K562 (cell line): ENCODE measurements at regions not wholly inside any gene's neighbourhood (a gene's known extent, or its start where the extent isn't known, plus 50 kb on each side); places are given as distances from the start of the nearest gene placed in this dataset.

ENCODE experiments used
- ARID2 ChIP-seq: fragments of 450-650 bp; IDR thresholded peaks from 2 replicates; pipeline ENCODE4 v1.6.1; 2017; ENCODE audit warnings: antibody characterized with exemption, mild to moderate bottlenecking
- BDP1 ChIP-seq: IDR thresholded peaks from 3 replicates; pipeline ENCODE4 v1.6.1; 2011; ENCODE audit not compliant: insufficient read length, insufficient read depth
- CTCF ChIP-seq, 3 experiments: IDR thresholded peaks in 2 of 3; conservative IDR thresholded peaks in 1 of 3; 2 replicates each; pipeline ENCODE4 v1.5.1; 2011 to 2012; ENCODE audit warnings: low read length in 3 of 3, mild to moderate bottlenecking in 3 of 3, control low read depth in 2 of 3, improper control_type of control experiment in 1 of 3, inconsistent platforms in 1 of 3, low read depth in 1 of 3, mixed read lengths in 1 of 3, moderate library complexity in 1 of 3; ENCODE audit not compliant: insufficient read depth in 2 of 3
- E2F5 ChIP-seq: sonication (generic); formaldehyde crosslinking; IDR thresholded peaks from 2 replicates; pipeline ENCODE4 v1.8.0; 2022; ENCODE audit warnings: mild to moderate bottlenecking, missing genetic modification reagents
- ETV1 ChIP-seq: fragments of 450-650 bp; conservative IDR thresholded peaks from 2 replicates; pipeline ENCODE4 v1.6.1; 2016; ENCODE audit warnings: missing genetic modification characterization, control low read depth, low read depth, missing compliant biosample characterization
- FOXA3 ChIP-seq, 2 experiments: fragments of 450-650 bp in 1 of 2; sonication (generic) in 1 of 2; formaldehyde crosslinking; IDR thresholded peaks in 1 of 2; conservative IDR thresholded peaks in 1 of 2; 2 replicates each; pipeline versions ENCODE4 v1.4.0 to v1.8.0; 2020 to 2022; ENCODE audit warnings: mild to moderate bottlenecking in 2 of 2, missing genetic modification reagents in 1 of 2
- FOXJ3 ChIP-seq: sonication (generic); formaldehyde crosslinking; IDR thresholded peaks from 2 replicates; pipeline ENCODE4 v1.4.0; 2020; ENCODE audit warnings: mild to moderate bottlenecking, missing genetic modification reagents
- MITF ChIP-seq: IDR thresholded peaks from 2 replicates; pipeline ENCODE4 v1.6.1; 2014; ENCODE audit warnings: antibody characterized with exemption
- NR1H2 ChIP-seq: sonication (generic); formaldehyde crosslinking; IDR thresholded peaks from 2 replicates; pipeline ENCODE4 v1.4.0; 2020; ENCODE audit warnings: mild to moderate bottlenecking, missing genetic modification reagents
- PML ChIP-seq: IDR thresholded peaks from 2 replicates; pipeline ENCODE4 v1.6.1; 2012; ENCODE audit warnings: low read length, inconsistent platforms
- PRMT5 ChIP-seq: sonication (generic); formaldehyde crosslinking; IDR thresholded peaks from 2 replicates; pipeline ENCODE4 v1.5.0; 2020; ENCODE audit warnings: missing genetic modification reagents
- RAD21 ChIP-seq, 2 experiments: fragments of 250-450 bp in 1 of 2; fragments of 450-650 bp in 1 of 2; sonication (Bioruptor Pico) in 1 of 2; formaldehyde crosslinking in 1 of 2; IDR thresholded peaks in 1 of 2; conservative IDR thresholded peaks in 1 of 2; 2 replicates each; pipeline versions ENCODE4 v1.4.0 to v1.8.0; 2020 to 2022; ENCODE audit warnings: mild to moderate bottlenecking in 2 of 2, moderate library complexity in 1 of 2
- RBM17 ChIP-seq: fragments of 200-400 bp; formaldehyde crosslinking; IDR thresholded peaks from 2 replicates; pipeline ENCODE4 v1.6.1; 2017; ENCODE audit warnings: low read depth, mild to moderate bottlenecking, low read length, borderline replicate concordance
- SNRNP70 ChIP-seq: fragments of 200-400 bp; formaldehyde crosslinking; optimal IDR thresholded peaks from 2 replicates; pipeline ENCODE3; 2017; ENCODE audit warnings: low read depth, low read length
- SP2 ChIP-seq: IDR thresholded peaks from 2 replicates; pipeline ENCODE4 v1.6.1; 2011; ENCODE audit warnings: mild to moderate bottlenecking, low read depth, low read length, moderate library complexity; ENCODE audit not compliant: poor library complexity, severe bottlenecking; ENCODE audit errors: extremely low read depth
- ZNF197 ChIP-seq: fragments of 200-800 bp; sonication (Bioruptor generic); IDR thresholded peaks from 2 replicates; pipeline ENCODE4 v1.6.1; 2016; ENCODE audit warnings: low read depth, missing genetic modification characterization, missing compliant biosample characterization
- ZNF280A ChIP-seq: fragments of 450-650 bp; IDR thresholded peaks from 2 replicates; pipeline ENCODE4 v1.6.1; 2018; ENCODE audit warnings: mild to moderate bottlenecking, low read depth; ENCODE audit not compliant: partially characterized antibody
- ZNF324 ChIP-seq: fragments of 250-450 bp; sonication (Bioruptor Pico); IDR thresholded peaks from 2 replicates; pipeline ENCODE4 v1.4.0; 2020; ENCODE audit warnings: mild to moderate bottlenecking
- ZNF41 ChIP-seq: fragments of 250-450 bp; sonication (Bioruptor Pico); conservative IDR thresholded peaks from 2 replicates; pipeline ENCODE4 v1.4.0; 2020; ENCODE audit warnings: mild to moderate bottlenecking
- ZNF696 ChIP-seq: fragments of 250-450 bp; sonication (Bioruptor Pico); conservative IDR thresholded peaks from 2 replicates; pipeline ENCODE4 v1.4.0; 2020; ENCODE audit warnings: mild to moderate bottlenecking, moderate library complexity

GRCh38 chr6:14711056-14711703 is 534.7 kb upstream of the JARID2 start (continued):
- TF ChIP-seq RAD21 (CRISPR knock-in tag; conservative IDR thresholded peaks at IDR 0.05 in 1 of 2, IDR thresholded peaks at IDR 0.05 in 1 of 2) (peak; percentile 89 to 91), ZNF324 (CRISPR knock-in tag) (no peak), FOXA3 (CRISPR knock-in tag; conservative IDR thresholded peaks at IDR 0.05 in 1 of 2, IDR thresholded peaks at IDR 0.05 in 1 of 2) (0 out of 4 replicates have a peak, but pooled peaks of 1 of the 2 experiments have one; percentile 4), E2F5 (CRISPR knock-in tag) (no peak), ZNF280A (no peak), ETV1 (tag) (peak; percentile 93), NR1H2 (CRISPR knock-in tag) (0 out of 2 replicates have a peak, but pooled peaks have one; percentile 45), SNRNP70 (no peak), PRMT5 (CRISPR knock-in tag) (no peak), SP2 (no peak), PML (peak; percentile 49; the same call in 1 of the 2 replicates), CTCF (IDR thresholded peaks at IDR 0.05 in 2 of 3, conservative IDR thresholded peaks at IDR 0.05 in 1 of 3; ENCODE audit: insufficient read depth in 2 of 3, low read depth in 1 of 3, low read length in 3 of 3) (peak; percentile 74 to 88 (median 80)), FOXJ3 (no peak), ZNF197 (CRISPR knock-in tag) (no peak), RBM17 (no peak), MITF (no peak), ZNF41 (CRISPR knock-in tag) (peak; percentile 52; the same call in 1 of the 2 replicates), ARID2 (no peak), ZNF696 (CRISPR knock-in tag) (no peak), BDP1 (no peak)
